Ascending aorta (tissue), 2 donors: ENCODE measurements at regions not wholly inside any gene's neighbourhood (a gene's known extent, or its start where the extent isn't known, plus 50 kb on each side); places are given as distances from the start of the nearest gene placed in this dataset.

Source experiments
- DNase-seq, 2 donors: peaks; one replicate each; pipeline ENCODE4 v3.0.0-alpha.2; 2019; ENCODE audit warnings: low spot score in 2 of 2
- H3K27ac ChIP-seq, 2 donors: fragments of 200-600 bp; sonication (generic); one replicate each; pipeline ENCODE4 v1.5.1; 2016 to 2017; ENCODE audit warnings: mild to moderate bottlenecking in 1 of 2
- H3K27me3 ChIP-seq: fragments of 200-600 bp; sonication (generic); one replicate; pipeline ENCODE4 v1.5.1; 2017
- H3K36me3 ChIP-seq, 2 donors: fragments of 200-600 bp; sonication (generic); one replicate each; pipeline ENCODE4 v1.5.1; 2016
- H3K4me1 ChIP-seq, 2 donors: fragments of 200-600 bp; sonication (generic); one replicate each; pipeline ENCODE4 v1.5.1; 2016 to 2017; ENCODE audit warnings: mild to moderate bottlenecking in 1 of 2
- H3K4me3 ChIP-seq, 2 donors: fragments of 200-600 bp; sonication (generic); one replicate each; pipeline ENCODE4 v1.5.1; 2016 to 2017; ENCODE audit warnings: mild to moderate bottlenecking in 1 of 2
- H3K9me3 ChIP-seq, 2 donors: fragments of 200-600 bp; sonication (generic); one replicate each; pipeline ENCODE4 v1.5.1; 2016
- CTCF ChIP-seq, 3 experiments: fragments of 200-600 bp in 2 of 3; fragments of 450-650 bp in 1 of 3; sonication (generic) in 2 of 3; IDR thresholded peaks; one replicate each; pipeline ENCODE4 v1.5.1; 2016 to 2019; ENCODE audit warnings: antibody characterized with exemption in 3 of 3, mild to moderate bottlenecking in 1 of 3, moderate library complexity in 1 of 3
- intact Hi-C: fragments of 100-400 bp; cut with DNase I; formaldehyde crosslinking; loops from one replicate; pipeline ENCODE4 v1.15.1; 2023

GRCh38 chr15:95839367-95839782, 491.1 kb upstream of the NR2F2 start:
- Histone ChIP-seq H3K9me3 (peaks cover 0 to 14% of the 10 kb centered on the region in 2 donors), H3K4me1 (peaks cover 0 to 4% of the 10 kb centered on the region in 2 donors), H3K27me3 (no peaks in the 10 kb centered on the region), H3K36me3 (no peaks in the 10 kb centered on the region), H3K4me3 (no peak overlapping the region), H3K27ac (peak overlapping the region; percentile 51 to 94)
- intact Hi-C loops, result loop anchor here (1.0 kb wide), 1 partner anchor 576 kb away; no protein-coding TSS in a partner anchor
- TF ChIP-seq CTCF (IDR thresholded peaks at IDR 0.05), result no peak
- DNase-seq, result no peak

GRCh38 chr15:95840004-95840403, 490.5 kb upstream of the NR2F2 start:
- H3K27ac ChIP-seq, result peak overlapping the region; percentile 89 to 94
- H3K4me3 ChIP-seq, result no peak overlapping the region
- DNase-seq, result peak; percentile 16 to 87
- H3K4me1 ChIP-seq, result peaks cover 0 to 4% of the 10 kb centered on the region in 2 donors
- peaks cover 0 to 14% of the 10 kb centered on the region in 2 donors for H3K9me3 ChIP-seq
- no peaks in the 10 kb centered on the region for H3K36me3 ChIP-seq
- H3K27me3 ChIP-seq, result no peaks in the 10 kb centered on the region
- TF ChIP-seq CTCF (IDR thresholded peaks at IDR 0.05), result no peak
- intact Hi-C loops, result loop anchor here (10.0 kb wide), 1 partner anchor 235 kb away; no protein-coding TSS in a partner anchor

- intact Hi-C loops, result loop anchor here (10.0 kb wide), 1 partner anchor 236 kb away; no protein-coding TSS in a partner anchor
- no peak overlapping the region for H3K4me3 ChIP-seq
- H3K36me3 ChIP-seq, result no peaks in the 10 kb centered on the region
- H3K9me3 ChIP-seq, result peaks cover 0 to 14% of the 10 kb centered on the region in 2 donors
- no peaks in the 10 kb centered on the region for H3K27me3 ChIP-seq
- TF ChIP-seq CTCF (IDR thresholded peaks at IDR 0.05), result no peak
- H3K27ac ChIP-seq, result peak overlapping the region; percentile 89 to 94
- peaks cover 0 to 4% of the 10 kb centered on the region in 2 donors for H3K4me1 ChIP-seq
- no peak for DNase-seq
These were observed 489.6 kb upstream of the NR2F2 start for GRCh38 chr15:95840855-95841254.

GRCh38 chr15:95842576-95842975, 487.9 kb upstream of the NR2F2 start:
- DNase-seq, result no peak
- Histone ChIP-seq H3K9me3 (peaks cover 0 to 14% of the 10 kb centered on the region in 2 donors), H3K4me1 (peaks cover 0 to 4% of the 10 kb centered on the region in 2 donors), H3K36me3 (no peaks in the 10 kb centered on the region), H3K4me3 (no peak overlapping the region), H3K27me3 (no peaks in the 10 kb centered on the region), H3K27ac (peak overlapping the region in 1 of 2 donors; percentile 30)
- intact Hi-C loops, result loop anchor here (10.0 kb wide), 1 partner anchor 238 kb away; no protein-coding TSS in a partner anchor
- no peak for TF ChIP-seq CTCF (IDR thresholded peaks at IDR 0.05)

GRCh38 chr15:95843241-95843910, 487.1 kb upstream of the NR2F2 start:
- peaks cover 0 to 4% of the 10 kb centered on the region in 2 donors for H3K4me1 ChIP-seq
- H3K36me3 ChIP-seq, result no peaks in the 10 kb centered on the region
- TF ChIP-seq CTCF (IDR thresholded peaks at IDR 0.05), result no peak
- no peak for DNase-seq
- H3K27me3 ChIP-seq, result no peaks in the 10 kb centered on the region
- intact Hi-C loops, result loop anchor here (10.0 kb wide), 1 partner anchor 239 kb away; no protein-coding TSS in a partner anchor
- H3K27ac ChIP-seq, result peak overlapping the region in 1 of 2 donors; percentile 50
- no peak overlapping the region for H3K4me3 ChIP-seq
- peaks cover 0 to 14% of the 10 kb centered on the region in 2 donors for H3K9me3 ChIP-seq
